ENCODE measurements at regions not wholly inside any gene's neighbourhood (a gene's known extent, or its start where the extent isn't known, plus 50 kb on each side); places are given as distances from the start of the nearest gene placed in this dataset.

DNA sequence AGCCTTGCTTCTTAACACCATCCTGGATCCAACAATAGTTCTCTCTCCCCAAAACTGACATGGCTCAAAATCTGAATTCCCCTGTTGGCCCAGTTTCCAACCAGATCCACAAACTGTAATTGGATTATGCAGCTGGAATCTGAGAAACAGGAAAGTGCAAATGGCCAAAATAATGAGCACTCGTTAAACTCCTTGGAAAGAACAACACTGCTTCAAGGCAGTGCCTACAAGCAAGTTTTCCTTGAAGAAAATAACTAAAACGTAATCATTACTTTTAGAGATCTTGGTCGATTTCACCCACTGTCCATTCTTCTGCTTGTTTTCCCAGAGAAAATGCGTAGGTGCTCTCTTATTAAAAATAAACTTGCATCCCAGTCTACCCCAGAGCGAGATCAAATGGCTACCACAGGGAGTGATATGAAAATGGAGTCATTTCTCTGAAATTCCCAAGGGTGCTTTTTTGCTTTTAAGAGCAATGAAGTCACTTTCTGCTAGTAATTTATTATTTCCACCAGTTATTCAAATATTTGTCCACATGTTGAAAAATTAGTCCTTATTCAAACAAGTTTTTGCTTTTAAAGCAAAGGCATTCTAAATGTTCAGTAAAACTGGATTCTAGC, 264.2 kb downstream of the C1D start:
- TF ChIP-seq, protein P1, sequence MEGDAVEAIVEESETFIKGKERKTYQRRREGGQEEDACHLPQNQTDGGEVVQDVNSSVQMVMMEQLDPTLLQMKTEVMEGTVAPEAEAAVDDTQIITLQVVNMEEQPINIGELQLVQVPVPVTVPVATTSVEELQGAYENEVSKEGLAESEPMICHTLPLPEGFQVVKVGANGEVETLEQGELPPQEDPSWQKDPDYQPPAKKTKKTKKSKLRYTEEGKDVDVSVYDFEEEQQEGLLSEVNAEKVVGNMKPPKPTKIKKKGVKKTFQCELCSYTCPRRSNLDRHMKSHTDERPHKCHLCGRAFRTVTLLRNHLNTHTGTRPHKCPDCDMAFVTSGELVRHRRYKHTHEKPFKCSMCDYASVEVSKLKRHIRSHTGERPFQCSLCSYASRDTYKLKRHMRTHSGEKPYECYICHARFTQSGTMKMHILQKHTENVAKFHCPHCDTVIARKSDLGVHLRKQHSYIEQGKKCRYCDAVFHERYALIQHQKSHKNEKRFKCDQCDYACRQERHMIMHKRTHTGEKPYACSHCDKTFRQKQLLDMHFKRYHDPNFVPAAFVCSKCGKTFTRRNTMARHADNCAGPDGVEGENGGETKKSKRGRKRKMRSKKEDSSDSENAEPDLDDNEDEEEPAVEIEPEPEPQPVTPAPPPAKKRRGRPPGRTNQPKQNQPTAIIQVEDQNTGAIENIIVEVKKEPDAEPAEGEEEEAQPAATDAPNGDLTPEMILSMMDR (IDR thresholded peaks at IDR 0.05) = no peak
- no peak for TF ChIP-seq POLR2A (IDR thresholded peaks at IDR 0.05)

Data from lower leg skin (tissue), 3 donors.